ENCODE measurements at regions not wholly inside any gene's neighbourhood (a gene's known extent, or its start where the extent isn't known, plus 50 kb on each side); places are given as distances from the start of the nearest gene placed in this dataset.

DNA sequence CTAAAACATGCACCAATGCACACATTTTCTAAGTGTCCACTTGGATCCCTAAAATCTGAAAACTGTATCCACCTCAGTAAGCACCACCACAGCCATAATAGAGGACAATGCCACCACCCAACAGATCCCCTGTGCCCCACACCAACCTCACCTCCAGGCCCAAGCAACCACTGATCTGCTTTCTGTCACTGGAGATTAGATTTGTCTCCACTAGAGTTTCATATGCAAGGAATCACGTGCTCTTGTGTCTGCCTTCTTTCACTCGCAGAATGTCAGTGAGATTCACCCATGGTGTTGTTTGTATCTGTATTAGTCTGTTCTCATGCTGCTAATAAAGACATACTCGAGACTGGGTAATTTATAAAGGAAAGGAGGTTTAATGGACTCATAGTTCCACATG, 216.1 kb upstream of the WWC1 start:
- TF ChIP-seq, protein P1, sequence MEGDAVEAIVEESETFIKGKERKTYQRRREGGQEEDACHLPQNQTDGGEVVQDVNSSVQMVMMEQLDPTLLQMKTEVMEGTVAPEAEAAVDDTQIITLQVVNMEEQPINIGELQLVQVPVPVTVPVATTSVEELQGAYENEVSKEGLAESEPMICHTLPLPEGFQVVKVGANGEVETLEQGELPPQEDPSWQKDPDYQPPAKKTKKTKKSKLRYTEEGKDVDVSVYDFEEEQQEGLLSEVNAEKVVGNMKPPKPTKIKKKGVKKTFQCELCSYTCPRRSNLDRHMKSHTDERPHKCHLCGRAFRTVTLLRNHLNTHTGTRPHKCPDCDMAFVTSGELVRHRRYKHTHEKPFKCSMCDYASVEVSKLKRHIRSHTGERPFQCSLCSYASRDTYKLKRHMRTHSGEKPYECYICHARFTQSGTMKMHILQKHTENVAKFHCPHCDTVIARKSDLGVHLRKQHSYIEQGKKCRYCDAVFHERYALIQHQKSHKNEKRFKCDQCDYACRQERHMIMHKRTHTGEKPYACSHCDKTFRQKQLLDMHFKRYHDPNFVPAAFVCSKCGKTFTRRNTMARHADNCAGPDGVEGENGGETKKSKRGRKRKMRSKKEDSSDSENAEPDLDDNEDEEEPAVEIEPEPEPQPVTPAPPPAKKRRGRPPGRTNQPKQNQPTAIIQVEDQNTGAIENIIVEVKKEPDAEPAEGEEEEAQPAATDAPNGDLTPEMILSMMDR (IDR thresholded peaks at IDR 0.05; ENCODE audit: insufficient read depth, low read length, poor library complexity, severe bottlenecking): no peak
- TF ChIP-seq EZH2phosphoT487 (conservative IDR thresholded peaks at IDR 0.05; ENCODE audit: low read length): no peak

All from SU-DHL-6 (cell line).